Heart left ventricle (tissue), 13 donors: ENCODE measurements at regions not wholly inside any gene's neighbourhood (a gene's known extent, or its start where the extent isn't known, plus 50 kb on each side); places are given as distances from the start of the nearest gene placed in this dataset.

Source experiments
- CTCF ChIP-seq, 12 donors: fragments of 200-600 bp; sonication (generic) in 4 of 12; IDR thresholded peaks; one replicate each; pipeline versions ENCODE4 v1.5.0 to v1.8.0; 2018 to 2022; ENCODE audit warnings: antibody characterized with exemption in 12 of 12, mild to moderate bottlenecking in 5 of 12
- POLR2A ChIP-seq, 2 donors: fragments of 450-650 bp; IDR thresholded peaks; one replicate each; pipeline ENCODE4 v1.6.1; 2017; ENCODE audit warnings: antibody characterized with exemption in 2 of 2, mild to moderate bottlenecking in 2 of 2, moderate library complexity in 2 of 2
- donor health status: ischemic (EF 13 %, LVEDD 7.1; RV severe dilation, severe dysfunction).
- donor health status: DM: no; HTN: yes; CAD: no.
- donor health status: DM: no; HTN: no; CAD: no.
- donor health status: ischemic (EF 25% LVEDD 6.9; RV normal size, moderate dysfunction).
- donor health status: ischemic (EF 25% LVEDD 5.7; RV mildly dilated, moderate dysfunction).
- donor health status: ischemic (EF 35%, LVEDD 5.7; RV mildly dilated, moderate dysfunction).
- donor health status: nonischemic (EF 11% LVEDD 7.7; RV severe dilation, severe dysfunction).
- donor health status: DM: yes; HTN: yes; CAD: no.
- donor health status: PGD.
- donor health status: ischemic (EF 29% LVEDD 5.4; RV normal size, mild dysfunction).
- donor health status: nonischemic (EF 23%, LVEDD 6.1; RV moderate dilation, normal function).

DNA sequence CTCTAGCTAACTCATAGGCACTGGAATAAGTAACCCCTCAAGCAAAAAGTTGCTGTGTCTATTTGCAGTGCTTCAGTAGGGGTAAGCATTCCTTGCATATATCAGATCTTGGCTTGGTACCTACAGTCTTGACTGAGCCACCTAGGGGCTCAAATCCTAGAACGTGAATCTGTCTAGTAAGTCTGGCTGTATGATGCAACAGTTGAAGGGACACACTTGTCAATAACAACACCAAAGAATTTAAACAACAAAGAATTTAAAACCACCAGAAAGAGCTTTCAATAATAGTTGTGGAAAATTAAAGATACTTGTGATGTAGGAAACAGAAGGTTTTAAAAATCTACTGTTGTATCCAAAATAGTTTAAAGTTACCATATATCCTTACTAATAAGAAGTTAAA is 65.4 kb downstream of the EBLN1 start:
- no peak for TF ChIP-seq CTCF (IDR thresholded peaks at IDR 0.05)
- no peak for TF ChIP-seq POLR2A (IDR thresholded peaks at IDR 0.05)
